ENCODE measurements at regions not wholly inside any gene's neighbourhood (a gene's known extent, or its start where the extent isn't known, plus 50 kb on each side); places are given as distances from the start of the nearest gene placed in this dataset.

GRCh38 chr4:170274616-170275015 is 184.9 kb upstream of the AADAT start:
- no peaks in the 10 kb centered on the region for H4K20me1 ChIP-seq (replicated peaks in 1 of 2; ENCODE audit: control insufficient read depth in 1 of 2, insufficient read depth in 2 of 2, low read length in 2 of 2)
- H3K36me3 ChIP-seq (ENCODE audit: control insufficient read depth in 2 of 4, insufficient read depth in 4 of 4, low read length in 3 of 4): peaks cover 0 to 3% (median 0%) of the 10 kb centered on the region in 4 experiments; a peak in 1 of 8 replicates
- H4K5ac ChIP-seq (ENCODE audit: insufficient read length, low read depth, low read length): no peak overlapping the region
- no peak overlapping the region for H3K4me3 ChIP-seq (ENCODE audit: extremely low read depth in 1 of 4, insufficient read depth in 2 of 4, low read depth in 3 of 4, low read length in 4 of 4)
- no peak overlapping the region for H3K14ac ChIP-seq (ENCODE audit: insufficient read length)
- 72% methylated on average over 4 of the region's 4 CpGs; no CpG with 5 or more reads in 1 of the 2 experiments for WGBS, 2 experiments (ENCODE audit: extremely low coverage in 1 of 2, insufficient coverage in 1 of 2, insufficient read length in 1 of 2, insufficient replicate concordance in 2 of 2, low coverage in 1 of 2, low lambda C conversion rate in 2 of 2, missing lambda C conversion rate in 1 of 2)
- H2BK120ac ChIP-seq (replicated peaks; ENCODE audit: low read depth, low read length): no peak overlapping the region
- H2AK5ac ChIP-seq (ENCODE audit: low read depth, low read length): no peak overlapping the region
- no peaks in the 10 kb centered on the region for H3K79me2 ChIP-seq (ENCODE audit: control insufficient read depth in 1 of 2, insufficient read depth in 2 of 2, low read length in 2 of 2)
- H2BK5ac ChIP-seq (ENCODE audit: low read depth, low read length): no peak overlapping the region
- no peak overlapping the region for H4K8ac ChIP-seq (ENCODE audit: extremely low read depth, insufficient read depth, low read length)
- no peak overlapping the region for H3K18ac ChIP-seq (ENCODE audit: extremely low read depth, low read length)
- H3K27ac ChIP-seq (ENCODE audit: low read depth, low read length): no peak overlapping the region
- no peaks in the 10 kb centered on the region for H3K79me1 ChIP-seq (ENCODE audit: low read depth, low read length)
- H2AFZ ChIP-seq (ENCODE audit: low read length): no peak overlapping the region
- CTCF ChIA-PET (ENCODE audit: partially characterized antibody): interaction anchor here (5.4 kb wide), 1 partner anchor 16 kb away, joined by 42 read pairs; no protein-coding TSS in a partner anchor
- no peak overlapping the region for H2BK20ac ChIP-seq (ENCODE audit: low read length)
- no peaks in the 10 kb centered on the region for H3K4me1 ChIP-seq (replicated peaks in 1 of 4; ENCODE audit: control insufficient read depth in 3 of 4, insufficient read depth in 4 of 4, low read length in 3 of 4)
- H3K9me3 ChIP-seq (ENCODE audit: insufficient read depth in 2 of 2, low read depth in 1 of 2, low read length in 1 of 2): no peaks in the 10 kb centered on the region
- H3K4me2 ChIP-seq (ENCODE audit: insufficient read depth in 1 of 2, low read depth in 2 of 2, low read length in 2 of 2): no peak overlapping the region
- FAIRE-seq (no peak), DNase-seq (ENCODE audit: low read depth in 1 of 2, low spot score in 2 of 2) (no peak)
- TF ChIP-seq TAF7 (optimal IDR thresholded peaks at IDR 0.05; ENCODE audit: borderline replicate concordance, low read depth, low read length): no peak
- TF ChIP-seq CTBP2 (IDR thresholded peaks at IDR 0.05; ENCODE audit: borderline replicate concordance, insufficient read depth, insufficient read length, low read length): no peak
- no peak for TF ChIP-seq CHD1 (IDR thresholded peaks at IDR 0.05; ENCODE audit: low read depth, low read length)
- TF ChIP-seq SP4 (IDR thresholded peaks at IDR 0.05; ENCODE audit: low read length): no peak
- no peak for TF ChIP-seq YY1 (IDR thresholded peaks at IDR 0.05; ENCODE audit: low read depth, low read length)
- TF ChIP-seq PHF8 (conservative IDR thresholded peaks at IDR 0.05; ENCODE audit: low read depth, low read length): no peak
- no peak for TF ChIP-seq RNF2 (IDR thresholded peaks at IDR 0.05; ENCODE audit: borderline replicate concordance, low read depth, low read length, missing control alignments, poor library complexity, severe bottlenecking)
- TF ChIP-seq TAF1 (IDR thresholded peaks at IDR 0.05; ENCODE audit: low read depth, low read length): no peak
- POLR2A ChIA-PET (ENCODE audit: partially characterized antibody): no interaction called here
- no peak overlapping the region for H3K4ac ChIP-seq (replicated peaks; ENCODE audit: insufficient read length, low read depth, low read length)
- no peak overlapping the region for H2BK12ac ChIP-seq (ENCODE audit: low read depth, low read length)
- H3K27me3 ChIP-seq (replicated peaks in 1 of 4; ENCODE audit: control insufficient read depth in 3 of 4, extremely low read depth in 1 of 4, insufficient read depth in 3 of 4, low read length in 3 of 4): no peaks in the 10 kb centered on the region
- no peak overlapping the region for H3K9ac ChIP-seq (replicated peaks in 1 of 4; ENCODE audit: extremely low read depth in 1 of 4, low read depth in 3 of 4, low read length in 3 of 4)
- no peak overlapping the region for H4K91ac ChIP-seq (replicated peaks; ENCODE audit: insufficient read length, low read length)
- no peaks in the 10 kb centered on the region for H3K23me2 ChIP-seq (ENCODE audit: low read depth, low read length)
- no peak overlapping the region for H2BK15ac ChIP-seq (ENCODE audit: low read length)
- no peak overlapping the region for H3K56ac ChIP-seq (replicated peaks; ENCODE audit: insufficient read length, low read depth, low read length)
- no peak overlapping the region for H3K23ac ChIP-seq (ENCODE audit: insufficient read length)
